ENCODE measurements at regions not wholly inside any gene's neighbourhood (a gene's known extent, or its start where the extent isn't known, plus 50 kb on each side); places are given as distances from the start of the nearest gene placed in this dataset.

GRCh38 chr11:11140510-11140909 is 212.5 kb downstream of the CSNK2A3 start:
- TF ChIP-seq ARNTL (CRISPR knock-in tag; IDR thresholded peaks at IDR 0.05; ENCODE audit: borderline replicate concordance, low read depth), result no peak
- no peak for TF ChIP-seq TCF4 (CRISPR knock-in tag; IDR thresholded peaks at IDR 0.05; ENCODE audit: borderline replicate concordance)
- no peak for TF ChIP-seq OSR1 (CRISPR knock-in tag; IDR thresholded peaks at IDR 0.05)
- TF ChIP-seq ISL1 (CRISPR knock-in tag; IDR thresholded peaks at IDR 0.05), result no peak
- TF ChIP-seq ZC3H10 (CRISPR knock-in tag; IDR thresholded peaks at IDR 0.05), result no peak
- no peak for TF ChIP-seq RARB (CRISPR knock-in tag; IDR thresholded peaks at IDR 0.05)
- TF ChIP-seq PPARA (CRISPR knock-in tag; IDR thresholded peaks at IDR 0.05; ENCODE audit: borderline replicate concordance), result no peak

Measured in SK-N-SH treated with all-trans-retinoic acid at 6 μM for 48 hours (cell line).